GM23248 (cell line): ENCODE measurements at regions not wholly inside any gene's neighbourhood (a gene's known extent, or its start where the extent isn't known, plus 50 kb on each side); places are given as distances from the start of the nearest gene placed in this dataset.

Experiments used
- DNase-seq: peaks from one replicate; pipeline ENCODE4 v3.0.0-alpha.2; 2015
- H2AFZ ChIP-seq: fragments of 200-600 bp; sonication (generic); 2 replicates; pipeline ENCODE4 v1.6.1; 2016; ENCODE audit warnings: antibody characterized with exemption
- H3F3A ChIP-seq: fragments of 200-600 bp; sonication (generic); 2 replicates; pipeline ENCODE4 v1.6.1; 2016; ENCODE audit warnings: mild to moderate bottlenecking, antibody characterized with exemption, mixed run types; ENCODE audit not compliant: insufficient read depth
- H3K27ac ChIP-seq: fragments of 200-600 bp; sonication (generic); 2 replicates; pipeline ENCODE4 v1.5.1; 2016; ENCODE audit warnings: mild to moderate bottlenecking
- H3K27me3 ChIP-seq: fragments of 200-600 bp; sonication (generic); replicated peaks from 2 replicates; pipeline ENCODE4 v1.6.1; 2016; ENCODE audit warnings: mild to moderate bottlenecking; ENCODE audit not compliant: insufficient read depth
- H3K36me3 ChIP-seq: fragments of 200-600 bp; sonication (generic); 2 replicates; pipeline ENCODE4 v1.6.1; 2016; ENCODE audit warnings: low read depth, mild to moderate bottlenecking
- H3K4me1 ChIP-seq: fragments of 200-600 bp; sonication (generic); 2 replicates; pipeline ENCODE4 v1.6.1; 2016; ENCODE audit warnings: mild to moderate bottlenecking; ENCODE audit not compliant: insufficient read depth
- H3K4me2 ChIP-seq: fragments of 200-600 bp; sonication (generic); one replicate; pipeline ENCODE4 v1.6.1; 2016; ENCODE audit warnings: mild to moderate bottlenecking; ENCODE audit not compliant: unreplicated experiment
- H3K4me3 ChIP-seq: fragments of 200-600 bp; sonication (generic); 2 replicates; pipeline ENCODE4 v1.5.1; 2016; ENCODE audit warnings: mild to moderate bottlenecking
- H3K79me2 ChIP-seq: fragments of 200-600 bp; sonication (generic); 2 replicates; pipeline ENCODE4 v1.6.1; 2016; ENCODE audit warnings: mild to moderate bottlenecking; ENCODE audit not compliant: insufficient read depth
- H3K9ac ChIP-seq: fragments of 200-600 bp; sonication (generic); 2 replicates; pipeline ENCODE4 v1.6.1; 2016; ENCODE audit warnings: mild to moderate bottlenecking
- H3K9me2 ChIP-seq: fragments of 200-600 bp; sonication (generic); 2 replicates; pipeline ENCODE4 v1.6.1; 2016; ENCODE audit warnings: mixed run types, mild to moderate bottlenecking, moderate library complexity; ENCODE audit not compliant: insufficient read depth
- H3K9me3 ChIP-seq: fragments of 200-600 bp; sonication (generic); one replicate; pipeline ENCODE4 v1.6.1; 2017; ENCODE audit warnings: low read depth
- H4K20me1 ChIP-seq: fragments of 200-600 bp; sonication (generic); 2 replicates; pipeline ENCODE4 v1.6.0; 2016; ENCODE audit not compliant: insufficient read depth
- EZH2 ChIP-seq: fragments of 200-600 bp; sonication (generic); IDR thresholded peaks from 2 replicates; pipeline ENCODE4 v1.6.1; 2018; ENCODE audit warnings: antibody characterized with exemption, mild to moderate bottlenecking; ENCODE audit not compliant: insufficient read depth, poor library complexity, severe bottlenecking
- EZH2phosphoT487 ChIP-seq: fragments of 200-600 bp; sonication (generic); IDR thresholded peaks from 2 replicates; pipeline ENCODE4 v1.6.1; 2018; ENCODE audit warnings: antibody characterized with exemption, moderate library complexity, mild to moderate bottlenecking, low read depth; ENCODE audit not compliant: insufficient read depth
- WGBS, 2 experiments: methylation state at CpG; one replicate each; pipeline ENCODE4 v1.1.6; 2015 to 2017; ENCODE audit warnings: low lambda C conversion rate in 2 of 2, low coverage in 1 of 2; ENCODE audit errors: missing lambda C conversion rate in 2 of 2; 5-methylcytosine and 5-hydroxymethylcytosine counted together
- in situ Hi-C: fragments of 300-500 bp; cut with MboI; formaldehyde crosslinking; loops from 2 replicates; pipeline ENCODE4 v1.15.0; 2020

- Histone ChIP-seq H3K9me2 (no peaks in the 10 kb centered on the region), H3K9me3 (no peaks in the 10 kb centered on the region), H3K36me3 (no peaks in the 10 kb centered on the region), H3K4me3 (no peak overlapping the region), H3K9ac (no peak overlapping the region), H2AFZ (no peak overlapping the region), H4K20me1 (no peaks in the 10 kb centered on the region), H3K4me1 (no peaks in the 10 kb centered on the region), H3K4me2 (no peak overlapping the region), H3K27me3 (no peaks in the 10 kb centered on the region), H3F3A (no peaks in the 10 kb centered on the region), H3K27ac (no peak overlapping the region), H3K79me2 (no peaks in the 10 kb centered on the region)
- DNase-seq = peak; percentile 33
- 0 to 4% methylated on average over 2 of the region's 2 CpGs for WGBS, 2 experiments
- TF ChIP-seq EZH2phosphoT487 (no peak), EZH2 (no peak)
- in situ Hi-C loops = no loop called here
These were observed 341.8 kb upstream of the KIF2A start for GRCh38 chr5:61964201-61964600.

GRCh38 chr5:61965069-61965468, 340.9 kb upstream of the KIF2A start:
- H3K27ac ChIP-seq = no peak overlapping the region
- no peak for TF ChIP-seq EZH2
- TF ChIP-seq EZH2phosphoT487 = no peak
- WGBS, 2 experiments = 53 to 80% methylated on average over 1 of the region's 1 CpG
- in situ Hi-C loops = no loop called here
- no peaks in the 10 kb centered on the region for H3K9me3 ChIP-seq
- no peaks in the 10 kb centered on the region for H3K79me2 ChIP-seq
- H3K9ac ChIP-seq = no peak overlapping the region
- no peaks in the 10 kb centered on the region for H3K9me2 ChIP-seq
- H3K4me2 ChIP-seq = no peak overlapping the region
- no peaks in the 10 kb centered on the region for H4K20me1 ChIP-seq
- H3K27me3 ChIP-seq = no peaks in the 10 kb centered on the region
- no peak overlapping the region for H2AFZ ChIP-seq
- H3K4me3 ChIP-seq = no peak overlapping the region
- no peaks in the 10 kb centered on the region for H3F3A ChIP-seq
- H3K4me1 ChIP-seq = no peaks in the 10 kb centered on the region
- H3K36me3 ChIP-seq = no peaks in the 10 kb centered on the region
- no peak for DNase-seq

- Histone ChIP-seq H3K27me3 (no peaks in the 10 kb centered on the region), H3F3A (no peaks in the 10 kb centered on the region), H3K4me1 (no peaks in the 10 kb centered on the region), H3K36me3 (no peaks in the 10 kb centered on the region), H4K20me1 (no peaks in the 10 kb centered on the region), H3K27ac (no peak overlapping the region), H3K9ac (no peak overlapping the region), H3K4me3 (no peak overlapping the region), H3K79me2 (no peaks in the 10 kb centered on the region), H3K9me2 (no peaks in the 10 kb centered on the region), H2AFZ (no peak overlapping the region), H3K9me3 (no peaks in the 10 kb centered on the region), H3K4me2 (no peak overlapping the region)
- 47 to 56% methylated on average over 5 of the region's 5 CpGs for WGBS, 2 experiments
- no peak for DNase-seq
- TF ChIP-seq EZH2 (no peak), EZH2phosphoT487 (no peak)
- in situ Hi-C loops = no loop called here
These were observed 340.5 kb upstream of the KIF2A start for GRCh38 chr5:61965490-61965889.

- no peak overlapping the region for H3K4me2 ChIP-seq
- no peaks in the 10 kb centered on the region for H3K36me3 ChIP-seq
- H3K4me3 ChIP-seq = no peak overlapping the region
- H2AFZ ChIP-seq = no peak overlapping the region
- no peak overlapping the region for H3K9ac ChIP-seq
- no peaks in the 10 kb centered on the region for H3K27me3 ChIP-seq
- in situ Hi-C loops = no loop called here
- H3K79me2 ChIP-seq = no peaks in the 10 kb centered on the region
- no peaks in the 10 kb centered on the region for H3K4me1 ChIP-seq
- H3K9me2 ChIP-seq = no peaks in the 10 kb centered on the region
- WGBS, 2 experiments = 23 to 31% methylated on average over 1 of the region's 1 CpG
- H3K9me3 ChIP-seq = no peaks in the 10 kb centered on the region
- no peak overlapping the region for H3K27ac ChIP-seq
- DNase-seq = no peak
- H3F3A ChIP-seq = no peaks in the 10 kb centered on the region
- H4K20me1 ChIP-seq = no peaks in the 10 kb centered on the region
- TF ChIP-seq EZH2 = no peak
- TF ChIP-seq EZH2phosphoT487 = no peak
These were observed 339.6 kb upstream of the KIF2A start for GRCh38 chr5:61966296-61966955.

- WGBS, 2 experiments = 35 to 36% methylated on average over 8 of the region's 8 CpGs
- Histone ChIP-seq H2AFZ (no peak overlapping the region), H3K9me2 (no peaks in the 10 kb centered on the region), H3K79me2 (no peaks in the 10 kb centered on the region), H3K9ac (no peak overlapping the region), H3K4me3 (no peak overlapping the region), H3K27me3 (no peaks in the 10 kb centered on the region), H3F3A (no peaks in the 10 kb centered on the region), H3K36me3 (no peaks in the 10 kb centered on the region), H3K4me2 (no peak overlapping the region), H3K9me3 (no peaks in the 10 kb centered on the region), H3K27ac (no peak overlapping the region), H4K20me1 (no peaks in the 10 kb centered on the region), H3K4me1 (no peaks in the 10 kb centered on the region)
- TF ChIP-seq EZH2phosphoT487 (no peak), EZH2 (no peak)
- DNase-seq = no peak
- in situ Hi-C loops = no loop called here
These were observed 339.0 kb upstream of the KIF2A start for GRCh38 chr5:61966997-61967396.
